Frontal cortex (tissue), 3 donors: ENCODE measurements at regions not wholly inside any gene's neighbourhood (a gene's known extent, or its start where the extent isn't known, plus 50 kb on each side); places are given as distances from the start of the nearest gene placed in this dataset.

Source experiments
- DNase-seq, 2 donors: peaks; one replicate each; pipeline ENCODE4 v3.0.0; 2012; ENCODE audit warnings: low spot score in 2 of 2
- FAIRE-seq: peaks from 2 replicates; lab custom pipeline; 2012; peaks lifted over from hg19 to GRCh38; lab: Jason Lieb, UNC
- donor health status: control.
- donor health status: control.
- donor health status: control.

DNA sequence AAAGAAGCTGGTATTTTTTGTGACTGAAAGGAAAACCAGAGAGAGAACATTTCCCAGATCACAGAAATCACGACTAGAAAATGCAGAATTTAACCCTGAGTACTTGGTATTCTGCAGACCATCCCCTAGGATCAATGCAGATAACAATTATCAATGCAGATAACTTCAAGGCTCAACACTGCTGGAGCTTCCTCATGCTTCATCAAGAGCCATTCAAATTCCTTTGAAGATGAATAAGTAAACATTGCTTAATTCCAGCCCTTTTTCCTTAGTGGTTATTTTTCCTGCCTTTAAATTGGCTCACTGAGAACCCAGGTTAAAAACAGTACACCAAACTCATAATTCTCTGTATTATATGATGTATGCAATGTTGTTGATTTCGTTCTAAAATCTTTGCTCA lies 370.1 kb upstream of the TLE4 start:
- FAIRE-seq (no peak), DNase-seq (no peak)

DNA sequence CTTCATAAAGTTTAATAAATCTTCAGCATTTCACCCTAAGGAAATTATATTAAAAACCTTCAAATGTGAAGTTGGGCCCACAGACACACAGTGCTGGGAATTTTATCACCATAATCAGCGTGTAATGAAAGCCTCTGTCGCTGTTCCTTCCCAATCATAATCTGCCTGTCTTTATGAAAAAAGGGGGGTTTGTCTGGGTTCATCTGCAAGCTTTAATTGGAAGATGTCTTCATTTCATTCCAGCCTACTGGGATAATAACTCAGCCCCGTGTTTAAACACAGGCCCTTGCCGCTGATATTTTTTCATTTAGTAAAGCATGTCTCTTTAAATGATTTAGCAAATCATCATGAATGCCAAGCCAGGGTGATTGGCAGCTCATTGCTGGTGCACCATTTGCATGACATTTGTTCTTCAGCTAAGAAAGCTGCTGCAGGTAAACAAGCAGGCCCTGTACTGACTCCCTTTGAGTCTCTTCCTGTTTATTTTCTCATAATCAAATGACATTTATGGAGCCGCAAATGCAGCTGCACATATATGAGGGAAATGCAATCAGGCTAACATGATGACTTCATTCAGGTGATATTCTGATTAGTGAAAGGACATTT lies 362.9 kb upstream of the TLE4 start:
- no peak for DNase-seq
- FAIRE-seq, result no peak

DNA sequence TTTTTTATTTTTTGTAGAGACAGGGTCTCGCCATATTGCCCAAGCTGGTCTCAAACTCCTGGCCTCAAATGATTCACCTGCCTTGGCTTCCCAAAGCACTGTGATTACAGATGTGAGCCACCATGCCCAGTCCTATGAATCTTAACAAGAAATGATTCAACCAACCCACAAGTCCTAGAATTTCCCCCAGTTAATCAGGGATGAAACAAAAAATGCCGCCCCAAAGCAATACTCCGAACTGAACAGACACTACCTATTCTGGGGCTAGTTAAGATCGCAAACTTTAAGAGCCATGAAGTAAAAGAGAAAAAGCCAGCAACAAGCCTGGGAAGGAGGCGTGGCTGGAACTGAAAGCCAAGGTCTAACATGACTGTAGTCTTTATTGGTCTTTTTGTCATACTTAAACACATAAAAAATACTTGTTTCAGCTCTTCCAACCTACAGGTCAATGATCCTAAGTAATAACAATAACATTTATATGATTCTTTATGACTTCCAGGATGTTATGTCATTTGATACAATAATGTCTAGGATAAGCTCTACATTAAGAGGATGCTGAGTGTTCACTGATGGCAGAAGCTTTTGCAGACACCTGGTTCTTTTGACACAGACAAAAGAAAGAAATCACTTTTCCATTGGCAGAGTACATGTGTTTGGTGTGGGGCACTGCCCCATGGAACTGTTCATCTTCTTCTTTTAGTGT lies 361.1 kb upstream of the TLE4 start:
- FAIRE-seq, result no peak
- DNase-seq, result no peak

DNA sequence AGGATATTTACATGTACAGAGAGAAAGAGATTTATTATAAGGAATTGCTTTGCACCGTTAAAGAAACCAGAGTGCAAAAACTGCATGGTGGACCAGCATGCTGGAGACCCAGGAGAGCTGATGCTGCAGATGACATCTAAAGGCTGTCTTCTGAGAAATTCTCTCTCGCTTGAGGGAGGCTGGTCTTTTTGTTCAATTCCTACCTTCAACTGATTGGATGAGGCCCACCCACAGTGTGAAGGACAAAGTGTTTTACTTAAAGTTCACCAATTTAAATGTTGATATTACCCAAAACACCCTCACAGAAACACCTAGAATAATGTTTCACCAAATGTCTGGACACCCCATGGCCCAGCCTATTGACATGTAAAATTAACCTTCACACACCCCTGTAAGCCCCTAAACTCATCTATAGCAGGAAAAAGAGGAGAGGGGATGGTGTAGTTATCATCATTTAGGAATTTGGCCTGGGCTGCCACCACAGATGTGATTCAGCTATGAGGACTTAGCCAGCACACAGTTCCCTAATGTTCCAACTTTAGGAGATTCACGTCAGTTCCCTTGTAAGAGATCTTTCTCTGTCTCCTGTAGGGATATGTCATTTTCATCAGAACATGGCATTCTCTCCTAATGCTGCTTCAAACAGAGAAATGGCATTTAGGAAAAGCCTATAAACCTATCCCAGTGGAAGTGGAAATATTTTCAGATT lies 358.2 kb upstream of the TLE4 start:
- FAIRE-seq, result no peak
- DNase-seq, result no peak

DNA sequence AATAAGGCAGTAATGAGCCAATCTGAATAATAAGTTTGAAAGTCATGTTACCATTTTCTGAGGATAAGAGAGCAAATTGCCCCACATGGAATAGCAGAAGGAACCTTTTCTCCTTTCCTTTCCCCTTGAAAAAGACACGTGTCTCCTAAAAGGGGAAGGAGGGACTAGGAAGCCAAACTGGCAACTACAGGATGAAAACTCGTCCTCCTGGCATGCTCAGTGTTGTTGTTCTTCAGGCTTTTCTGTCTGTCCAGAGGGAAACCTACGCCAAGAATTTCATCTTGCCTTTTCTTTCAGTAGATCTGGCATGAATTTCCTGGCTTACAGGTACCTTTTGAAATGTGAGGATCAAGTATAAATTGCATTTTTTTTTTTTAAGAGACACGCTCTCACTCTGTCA lies 355.9 kb upstream of the TLE4 start:
- DNase-seq, result no peak
- no peak for FAIRE-seq

DNA sequence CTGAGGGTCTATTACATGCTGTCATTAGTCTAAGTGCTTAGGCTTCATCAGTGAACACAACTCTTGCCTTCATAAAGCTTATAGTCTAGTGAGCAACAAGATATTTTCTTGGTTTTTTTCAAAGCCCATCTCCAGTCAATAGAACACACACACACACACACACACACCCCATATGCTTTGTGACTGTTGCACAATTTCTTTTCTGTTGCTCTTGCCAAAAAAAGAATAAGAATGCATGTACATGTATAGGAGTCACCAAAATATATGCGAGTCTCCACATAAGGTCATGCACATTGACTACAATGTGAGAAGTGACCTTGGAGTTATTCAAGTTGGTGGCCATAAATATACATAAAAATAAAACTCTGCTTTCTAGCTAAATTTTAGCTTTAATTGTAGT lies 351.5 kb upstream of the TLE4 start:
- FAIRE-seq, result no peak
- no peak for DNase-seq

DNA sequence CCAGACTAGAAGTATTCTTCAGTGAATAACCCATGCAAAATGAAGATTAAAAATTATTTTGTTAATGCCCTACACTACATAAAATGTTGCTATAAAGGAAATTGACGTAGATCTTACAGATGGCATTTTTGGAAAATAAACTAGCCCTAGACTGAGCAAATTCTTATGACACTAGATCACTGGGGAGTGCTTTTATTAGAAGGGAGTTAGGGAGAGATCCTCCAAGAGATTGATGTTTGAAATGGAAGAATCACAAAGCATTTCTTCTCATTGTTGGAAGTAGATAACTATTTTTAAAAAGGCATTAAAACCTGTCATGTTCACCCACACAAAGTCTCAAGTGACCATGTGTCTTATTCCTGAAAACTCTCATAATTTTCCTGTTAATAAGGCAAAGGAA lies 351.1 kb upstream of the TLE4 start:
- no peak for FAIRE-seq
- DNase-seq, result no peak

DNA sequence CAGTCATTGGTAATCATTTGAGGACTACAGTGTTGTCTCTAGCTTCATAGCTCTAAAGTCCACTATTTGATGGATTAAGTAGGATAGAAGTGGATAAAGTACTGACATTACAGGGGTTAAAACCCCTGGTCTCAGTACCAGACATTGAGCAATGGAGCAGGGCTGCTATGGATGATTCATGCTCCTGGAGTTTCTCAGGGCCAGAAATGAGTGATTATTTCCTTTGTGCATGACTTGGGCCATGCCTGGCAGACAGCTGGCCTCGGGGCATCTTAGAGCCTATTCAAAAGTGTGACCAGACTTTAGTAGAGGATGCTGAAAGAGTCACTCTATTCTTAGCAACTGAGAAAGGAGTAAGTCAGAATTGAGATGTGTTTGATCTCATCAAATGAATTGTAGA lies 350.7 kb upstream of the TLE4 start:
- FAIRE-seq (no peak), DNase-seq (no peak)

DNA sequence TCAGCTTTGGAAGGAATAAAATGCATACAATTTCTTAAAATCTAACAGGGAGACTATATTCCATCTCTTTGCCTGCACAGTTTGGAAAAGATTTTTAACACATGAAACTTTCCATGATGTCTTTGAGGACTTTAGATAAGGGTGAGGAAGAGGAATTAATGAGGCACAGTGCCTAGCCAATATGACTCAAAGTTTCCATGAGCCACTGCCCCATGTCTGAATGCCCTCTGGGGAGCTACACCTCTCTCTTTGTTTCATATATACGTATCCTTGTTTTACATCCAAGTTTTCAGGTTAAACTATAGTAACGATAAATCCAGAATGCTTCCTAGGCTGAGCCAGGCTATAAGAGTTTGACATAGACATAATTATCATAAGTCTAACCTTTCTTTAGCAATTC lies 349.3 kb upstream of the TLE4 start:
- DNase-seq, result no peak
- no peak for FAIRE-seq

DNA sequence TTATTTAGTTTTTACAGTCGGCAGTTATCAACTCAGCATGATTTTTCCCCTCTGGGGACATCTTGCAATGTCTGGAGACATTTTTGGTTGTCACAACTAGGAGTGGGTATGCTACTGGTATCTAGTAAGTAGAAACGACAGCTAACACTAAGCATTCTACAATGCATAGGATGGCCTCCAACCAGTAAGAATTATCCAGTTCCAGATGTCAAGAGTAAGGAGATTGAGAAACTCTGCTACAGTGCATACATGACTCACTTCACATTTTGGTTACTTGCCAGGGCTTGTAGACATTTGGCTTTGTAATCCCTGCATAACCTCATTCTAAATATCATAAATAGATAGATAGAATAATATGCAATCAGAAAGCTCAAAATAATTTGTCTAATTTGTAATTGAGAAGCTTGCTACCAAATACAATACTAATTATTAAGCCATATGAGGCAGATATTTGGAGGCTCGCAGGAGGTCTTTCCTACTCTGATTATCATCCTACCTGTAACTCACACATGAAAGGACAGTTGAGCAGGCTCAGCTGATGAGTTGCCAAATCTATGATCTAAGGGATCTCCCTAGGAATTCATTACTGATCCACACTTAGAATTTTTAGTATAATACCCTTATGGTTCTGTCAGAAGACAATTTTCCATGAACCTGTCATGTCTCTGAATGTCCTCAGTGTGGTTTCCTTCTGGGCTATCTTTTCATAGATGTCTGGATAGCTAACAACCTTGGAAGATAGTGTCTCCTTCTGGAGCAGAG lies 346.9 kb upstream of the TLE4 start:
- no peak for FAIRE-seq

DNA sequence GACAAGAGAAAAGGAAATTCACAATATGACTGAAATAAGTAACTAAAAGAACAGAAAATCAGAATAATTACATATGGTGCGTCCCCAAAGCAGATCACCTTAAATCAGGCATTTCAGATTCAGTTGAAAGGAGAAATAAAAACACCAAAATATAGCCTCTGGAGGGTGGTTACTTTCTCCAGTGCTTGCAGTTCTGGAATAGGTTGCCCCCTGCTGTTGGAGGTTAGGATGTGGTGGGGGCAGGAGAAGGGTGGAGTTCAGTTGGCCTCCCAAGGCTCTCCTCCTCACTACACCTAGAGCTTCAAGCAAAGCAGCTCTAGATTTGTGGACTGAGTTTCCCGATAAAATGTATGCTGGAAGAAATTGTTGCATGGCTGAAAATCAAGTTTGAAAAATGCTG lies 338.2 kb upstream of the TLE4 start:
- DNase-seq, result no peak
- no peak for FAIRE-seq

More for the DNA sequence above, 346.9 kb upstream of the TLE4 start:
- DNase-seq, result no peak

DNA sequence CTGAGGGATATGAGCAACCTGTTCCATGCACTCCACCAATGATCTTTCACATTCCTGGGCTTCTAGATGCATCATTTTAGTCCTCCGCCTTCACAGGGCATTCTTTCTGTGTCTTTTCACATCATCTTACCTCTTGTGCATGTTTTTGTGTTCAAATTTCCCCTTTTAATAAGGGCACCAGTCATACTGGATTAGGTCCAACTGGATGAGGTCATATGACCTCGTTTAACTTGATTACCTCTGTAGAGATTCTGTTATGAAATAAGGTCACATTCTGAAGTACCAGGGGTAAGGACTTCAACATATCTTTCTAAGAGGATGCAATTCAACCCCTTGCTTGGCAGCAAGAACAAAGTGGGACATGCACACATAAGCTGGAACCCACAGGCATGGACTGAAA lies 335.3 kb upstream of the TLE4 start:
- DNase-seq, result no peak
- FAIRE-seq, result no peak

DNA sequence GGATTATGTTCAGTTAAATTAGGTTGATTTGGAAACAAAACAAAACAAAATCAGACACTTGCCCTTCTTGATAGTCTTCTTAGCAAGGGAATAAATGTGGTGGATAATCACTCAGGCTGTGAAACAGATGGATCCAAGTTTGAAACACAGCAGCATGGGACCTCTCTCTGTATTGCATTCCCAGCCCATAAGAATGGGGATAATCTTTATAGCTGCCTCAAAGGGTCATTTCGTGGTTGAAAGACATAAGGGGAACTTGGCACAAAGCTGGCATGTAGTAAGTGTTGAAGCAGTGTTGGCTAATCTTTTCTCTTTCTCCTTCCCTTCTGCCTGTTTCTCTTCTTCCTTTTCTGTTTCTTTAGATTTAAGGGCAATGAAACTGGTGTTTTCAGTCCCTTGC lies 333.9 kb upstream of the TLE4 start:
- no peak for FAIRE-seq
- DNase-seq, result no peak

DNA sequence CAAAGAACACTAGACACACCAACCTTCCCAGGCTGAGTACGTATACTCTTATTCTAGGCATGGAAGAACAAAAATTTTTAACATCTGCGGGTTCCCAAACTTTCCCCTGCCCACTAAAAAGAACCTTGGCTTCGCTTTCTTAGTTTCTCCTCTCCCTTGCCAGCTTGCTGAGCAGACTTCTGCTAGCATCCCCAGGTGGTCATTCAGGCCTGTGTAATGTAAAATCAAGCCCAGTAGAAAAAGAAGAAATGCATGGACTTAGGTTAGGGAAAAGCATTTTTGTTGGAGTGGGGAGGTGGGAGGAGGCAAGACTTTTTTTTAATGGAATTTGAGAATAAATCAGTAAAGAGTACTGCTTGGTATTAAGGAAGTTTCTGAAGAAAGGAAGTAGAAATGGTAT lies 331.0 kb upstream of the TLE4 start:
- DNase-seq, result no peak
- FAIRE-seq, result no peak

DNA sequence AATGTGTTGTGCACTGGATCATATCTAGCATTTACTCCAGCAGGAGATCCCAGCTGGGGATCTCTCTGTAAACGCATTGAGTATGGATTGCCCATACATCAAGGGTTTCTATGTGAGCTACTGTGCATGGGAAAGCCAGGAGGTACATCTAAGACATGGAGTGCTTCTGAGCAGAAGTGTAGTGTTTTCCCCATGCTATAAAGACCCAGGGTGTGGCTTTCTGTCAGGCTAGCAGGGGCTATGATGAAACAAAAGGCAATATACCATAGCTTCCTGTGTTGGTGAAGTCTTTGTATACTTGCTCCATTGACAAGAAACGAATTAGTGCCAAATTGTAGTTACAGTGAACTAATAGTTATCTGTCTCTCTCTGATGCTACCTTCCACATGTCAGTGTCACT lies 329.3 kb upstream of the TLE4 start:
- FAIRE-seq (no peak), DNase-seq (no peak)

DNA sequence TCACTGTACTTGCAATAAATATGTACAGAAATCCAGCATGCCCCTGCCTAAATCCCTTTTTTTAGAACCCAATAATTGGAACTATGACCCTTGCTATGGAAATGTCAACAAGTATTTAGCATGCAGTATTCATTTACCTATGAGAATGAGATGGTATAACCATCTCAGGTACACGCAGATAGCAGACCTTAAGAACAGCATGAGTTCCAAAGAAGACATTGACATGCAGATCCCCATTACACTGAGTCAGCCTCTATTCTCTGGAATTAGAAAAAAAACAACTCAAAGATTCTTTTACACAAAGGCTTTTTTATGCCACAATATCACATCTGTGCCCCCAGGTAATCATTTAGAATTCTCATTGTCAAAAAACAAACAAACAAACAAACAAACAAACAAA lies 325.6 kb upstream of the TLE4 start:
- no peak for DNase-seq
- FAIRE-seq, result no peak

DNA sequence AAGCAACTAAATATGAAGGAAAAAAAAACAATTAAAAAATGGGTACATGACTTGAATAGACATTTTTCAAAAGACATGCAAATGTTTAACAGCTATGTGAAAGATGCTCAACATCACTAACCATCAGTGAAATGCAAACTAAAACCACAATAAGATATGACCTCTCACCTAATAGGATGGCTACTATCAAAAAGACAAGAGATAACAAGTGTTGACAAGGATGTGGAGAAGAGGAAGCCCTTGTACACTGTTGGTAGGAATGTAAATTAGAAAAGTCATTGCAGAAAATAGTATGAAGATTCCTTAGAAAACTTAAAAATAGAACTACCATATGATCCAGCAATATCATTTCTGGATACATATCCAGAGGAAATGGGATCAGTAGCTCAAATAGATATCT lies 324.7 kb upstream of the TLE4 start:
- no peak for FAIRE-seq
- DNase-seq, result no peak

DNA sequence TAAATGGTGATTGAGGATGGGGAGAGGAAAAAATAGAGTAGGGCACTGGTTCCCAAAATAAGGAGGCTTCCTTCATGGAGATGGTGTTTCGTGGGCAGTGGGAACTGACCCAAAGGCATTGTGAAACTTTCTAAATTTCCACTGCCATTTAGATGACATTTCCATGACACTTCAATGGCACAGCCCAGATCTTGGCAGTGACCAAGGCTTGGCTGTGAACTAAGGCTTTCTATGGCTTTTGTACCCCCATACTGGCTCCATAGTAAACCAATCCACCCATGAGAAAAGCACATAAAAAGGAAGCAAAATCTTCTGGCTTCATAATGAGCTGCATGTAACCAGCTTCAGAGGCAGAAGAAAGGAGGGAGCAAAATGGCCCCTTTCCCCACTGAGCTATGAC lies 321.0 kb upstream of the TLE4 start:
- FAIRE-seq (no peak), DNase-seq (no peak)

DNA sequence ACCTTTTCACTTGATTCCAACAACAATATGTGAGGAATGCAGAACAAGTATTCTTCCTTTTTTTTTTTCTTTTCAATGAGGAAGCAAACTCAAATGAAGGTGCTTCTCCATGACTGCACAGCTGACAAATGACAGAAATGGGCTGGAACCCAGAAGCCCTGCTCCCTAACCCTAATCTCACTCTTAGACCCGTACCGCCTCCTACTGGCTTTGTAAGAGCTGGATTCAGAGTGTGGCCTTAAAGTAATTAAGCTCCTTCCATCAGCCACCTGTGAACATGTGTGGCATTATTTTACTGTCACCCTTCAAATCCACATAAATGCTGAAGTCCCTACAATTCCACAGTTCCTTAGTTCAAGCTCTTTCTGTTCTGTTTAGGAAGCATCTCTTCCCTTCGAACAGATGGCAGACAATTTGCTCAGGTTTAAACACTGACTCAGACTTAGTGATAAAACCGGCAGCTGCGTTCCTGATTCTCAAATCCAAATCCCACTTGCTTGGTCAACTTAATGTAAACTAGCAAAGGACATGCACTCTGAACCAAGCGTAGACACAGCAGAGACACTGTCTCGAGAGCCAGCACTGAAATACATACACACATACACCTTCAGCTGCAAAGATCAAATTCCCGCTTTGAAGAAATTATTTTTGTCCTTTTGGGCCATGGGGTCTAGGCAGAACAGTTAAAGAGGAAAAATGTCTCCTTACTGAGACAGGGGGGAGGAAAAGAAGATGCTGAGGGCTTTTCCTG lies 316.7 kb upstream of the TLE4 start:
- DNase-seq (no peak), FAIRE-seq (no peak)

DNA sequence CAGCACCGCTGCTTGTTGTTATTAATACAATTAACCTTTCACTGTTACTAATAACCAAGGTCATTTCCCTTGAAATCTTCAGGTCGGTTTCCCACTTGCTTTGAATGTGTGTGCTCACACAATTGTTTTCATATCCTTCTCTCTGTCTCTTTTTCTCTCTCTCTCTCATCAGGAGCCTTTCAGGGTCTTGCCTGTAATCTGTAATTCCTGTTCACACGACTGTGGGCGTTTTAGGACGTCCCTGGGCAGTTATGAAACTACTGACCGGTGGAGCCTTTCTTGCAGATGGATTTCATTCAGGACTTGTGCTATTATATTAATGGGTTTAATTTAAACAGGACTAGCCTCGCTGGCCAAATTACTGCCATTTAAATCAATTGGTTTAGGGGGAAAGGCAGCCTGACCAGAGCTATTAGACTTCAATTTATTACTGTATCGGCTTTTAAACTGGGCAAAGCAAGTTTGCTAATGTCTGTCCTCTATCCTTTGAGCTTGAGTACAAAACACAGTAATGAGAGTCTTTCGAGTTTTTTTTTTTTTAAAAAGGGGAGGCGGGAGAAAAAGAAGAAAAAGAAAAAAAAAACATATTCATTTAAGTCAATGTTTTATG lies 316.0 kb upstream of the TLE4 start:
- FAIRE-seq (no peak), DNase-seq (no peak)
